Neural cell (in vitro differentiated cells): ENCODE measurements at regions not wholly inside any gene's neighbourhood (a gene's known extent, or its start where the extent isn't known, plus 50 kb on each side); places are given as distances from the start of the nearest gene placed in this dataset.
"Not testable (repeated sequence)": the region's sequence is repeated elsewhere in the genome, so short reads cannot be mapped to it uniquely, and the experiment has no call there.

Source experiments
- EP300 ChIP-seq: fragments of 450-650 bp; conservative IDR thresholded peaks from 2 replicates; pipeline ENCODE4 v1.6.1; 2014; ENCODE audit warnings: antibody characterized with exemption, mild to moderate bottlenecking, moderate library complexity; ENCODE audit not compliant: poor library complexity, severe bottlenecking
- EZH2 ChIP-seq: fragments of 200-600, 300-800 bp; shearing (Covaris generic), sonication (generic); IDR thresholded peaks from 2 replicates; pipeline ENCODE4 v1.6.1; 2014; ENCODE audit warnings: antibody characterized with exemption, low read length, borderline replicate concordance, mild to moderate bottlenecking; ENCODE audit not compliant: insufficient read depth, poor library complexity, severe bottlenecking
- POLR2AphosphoS5 ChIP-seq: IDR thresholded peaks from 2 replicates; pipeline ENCODE4 v1.6.1; 2012
- TF ChIP-seq, protein P1 (sequence below): fragments of 450-650 bp; IDR thresholded peaks from 2 replicates; pipeline ENCODE4 v1.5.1; 2014; ENCODE audit warnings: antibody characterized with exemption, mild to moderate bottlenecking, moderate library complexity; ENCODE audit not compliant: poor library complexity, severe bottlenecking
- TF ChIP-seq, protein P2 (sequence below): IDR thresholded peaks from 2 replicates; pipeline ENCODE4 v1.6.1; 2012; ENCODE audit warnings: borderline replicate concordance

DNA sequence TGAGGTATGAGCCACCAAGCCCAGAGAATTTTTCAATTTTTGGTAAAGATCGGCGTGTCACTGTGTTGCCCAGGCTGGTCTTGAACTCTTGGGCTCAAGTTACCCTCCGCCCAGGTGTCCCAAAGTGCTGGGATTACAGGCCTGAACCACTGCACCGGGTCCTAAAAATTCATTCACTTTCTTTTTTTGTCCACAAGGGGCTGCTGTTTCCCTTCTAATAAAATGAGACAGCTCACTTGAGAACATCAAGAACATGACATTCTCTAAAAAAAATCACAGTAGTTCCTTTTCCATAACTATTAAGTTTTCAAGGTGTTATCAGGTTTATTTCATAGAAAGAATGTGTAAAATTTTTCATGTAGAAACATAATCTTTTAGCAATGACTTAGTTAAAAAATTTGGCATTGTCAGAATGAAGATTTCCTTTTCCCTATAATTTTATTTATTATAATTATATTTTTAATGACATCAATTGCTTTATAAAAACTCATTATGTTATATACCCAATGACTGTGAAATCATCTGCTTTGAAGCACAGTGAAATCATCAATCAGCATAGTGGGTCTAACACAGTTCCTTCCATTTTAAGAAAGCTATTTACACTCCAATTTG is 1723.8 kb upstream of the DEFB115 start:
- TF ChIP-seq, protein P1, sequence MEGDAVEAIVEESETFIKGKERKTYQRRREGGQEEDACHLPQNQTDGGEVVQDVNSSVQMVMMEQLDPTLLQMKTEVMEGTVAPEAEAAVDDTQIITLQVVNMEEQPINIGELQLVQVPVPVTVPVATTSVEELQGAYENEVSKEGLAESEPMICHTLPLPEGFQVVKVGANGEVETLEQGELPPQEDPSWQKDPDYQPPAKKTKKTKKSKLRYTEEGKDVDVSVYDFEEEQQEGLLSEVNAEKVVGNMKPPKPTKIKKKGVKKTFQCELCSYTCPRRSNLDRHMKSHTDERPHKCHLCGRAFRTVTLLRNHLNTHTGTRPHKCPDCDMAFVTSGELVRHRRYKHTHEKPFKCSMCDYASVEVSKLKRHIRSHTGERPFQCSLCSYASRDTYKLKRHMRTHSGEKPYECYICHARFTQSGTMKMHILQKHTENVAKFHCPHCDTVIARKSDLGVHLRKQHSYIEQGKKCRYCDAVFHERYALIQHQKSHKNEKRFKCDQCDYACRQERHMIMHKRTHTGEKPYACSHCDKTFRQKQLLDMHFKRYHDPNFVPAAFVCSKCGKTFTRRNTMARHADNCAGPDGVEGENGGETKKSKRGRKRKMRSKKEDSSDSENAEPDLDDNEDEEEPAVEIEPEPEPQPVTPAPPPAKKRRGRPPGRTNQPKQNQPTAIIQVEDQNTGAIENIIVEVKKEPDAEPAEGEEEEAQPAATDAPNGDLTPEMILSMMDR, result not testable (repeated sequence)
- TF ChIP-seq EP300, EZH2, POLR2AphosphoS5: not testable (repeated sequence)
- TF ChIP-seq, protein P2, sequence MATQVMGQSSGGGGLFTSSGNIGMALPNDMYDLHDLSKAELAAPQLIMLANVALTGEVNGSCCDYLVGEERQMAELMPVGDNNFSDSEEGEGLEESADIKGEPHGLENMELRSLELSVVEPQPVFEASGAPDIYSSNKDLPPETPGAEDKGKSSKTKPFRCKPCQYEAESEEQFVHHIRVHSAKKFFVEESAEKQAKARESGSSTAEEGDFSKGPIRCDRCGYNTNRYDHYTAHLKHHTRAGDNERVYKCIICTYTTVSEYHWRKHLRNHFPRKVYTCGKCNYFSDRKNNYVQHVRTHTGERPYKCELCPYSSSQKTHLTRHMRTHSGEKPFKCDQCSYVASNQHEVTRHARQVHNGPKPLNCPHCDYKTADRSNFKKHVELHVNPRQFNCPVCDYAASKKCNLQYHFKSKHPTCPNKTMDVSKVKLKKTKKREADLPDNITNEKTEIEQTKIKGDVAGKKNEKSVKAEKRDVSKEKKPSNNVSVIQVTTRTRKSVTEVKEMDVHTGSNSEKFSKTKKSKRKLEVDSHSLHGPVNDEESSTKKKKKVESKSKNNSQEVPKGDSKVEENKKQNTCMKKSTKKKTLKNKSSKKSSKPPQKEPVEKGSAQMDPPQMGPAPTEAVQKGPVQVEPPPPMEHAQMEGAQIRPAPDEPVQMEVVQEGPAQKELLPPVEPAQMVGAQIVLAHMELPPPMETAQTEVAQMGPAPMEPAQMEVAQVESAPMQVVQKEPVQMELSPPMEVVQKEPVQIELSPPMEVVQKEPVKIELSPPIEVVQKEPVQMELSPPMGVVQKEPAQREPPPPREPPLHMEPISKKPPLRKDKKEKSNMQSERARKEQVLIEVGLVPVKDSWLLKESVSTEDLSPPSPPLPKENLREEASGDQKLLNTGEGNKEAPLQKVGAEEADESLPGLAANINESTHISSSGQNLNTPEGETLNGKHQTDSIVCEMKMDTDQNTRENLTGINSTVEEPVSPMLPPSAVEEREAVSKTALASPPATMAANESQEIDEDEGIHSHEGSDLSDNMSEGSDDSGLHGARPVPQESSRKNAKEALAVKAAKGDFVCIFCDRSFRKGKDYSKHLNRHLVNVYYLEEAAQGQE, result not testable (repeated sequence)
